RWPE2 (cell line): ENCODE measurements at regions not wholly inside any gene's neighbourhood (a gene's known extent, or its start where the extent isn't known, plus 50 kb on each side); places are given as distances from the start of the nearest gene placed in this dataset.

Experiments
- ATAC-seq: fragments of 200-7000 bp; cut with Tn5 transposase; 3 replicates; pipeline ENCODE4 v1.9.1; 2021; ENCODE audit warnings: low read depth
- DNase-seq: peaks from one replicate; pipeline ENCODE4 v3.0.0-alpha.2; 2020; ENCODE audit warnings: low spot score
- H3K27ac ChIP-seq: fragments of 450-650 bp; 2 replicates; pipeline ENCODE4 v1.5.1; 2017; ENCODE audit warnings: mild to moderate bottlenecking; ENCODE audit not compliant: poor library complexity, severe bottlenecking
- H3K27me3 ChIP-seq: fragments of 250-450 bp; sonication (Bioruptor Pico); 2 replicates; pipeline ENCODE4 v1.5.1; 2021; ENCODE audit warnings: mild to moderate bottlenecking, moderate library complexity; ENCODE audit not compliant: insufficient read depth, poor library complexity, severe bottlenecking
- H3K36me3 ChIP-seq: fragments of 250-450 bp; sonication (Bioruptor Pico); 2 replicates; pipeline ENCODE4 v1.5.1; 2020; ENCODE audit warnings: low read depth, mild to moderate bottlenecking, moderate library complexity
- H3K4me1 ChIP-seq: fragments of 250-450 bp; sonication (Bioruptor Pico); 2 replicates; pipeline ENCODE4 v1.5.1; 2021; ENCODE audit warnings: mild to moderate bottlenecking, moderate library complexity; ENCODE audit not compliant: insufficient read depth, poor library complexity, severe bottlenecking
- H3K4me3 ChIP-seq: fragments of 250-450 bp; sonication (Bioruptor Pico); 2 replicates; pipeline ENCODE4 v1.5.1; 2021; ENCODE audit warnings: mild to moderate bottlenecking, moderate library complexity; ENCODE audit not compliant: severe bottlenecking
- H3K9me3 ChIP-seq: fragments of 250-450 bp; sonication (Bioruptor Pico); 2 replicates; pipeline ENCODE4 v1.5.1; 2021; ENCODE audit warnings: mild to moderate bottlenecking, moderate library complexity; ENCODE audit not compliant: severe bottlenecking
- CTCF ChIP-seq: fragments of 450-650 bp; IDR thresholded peaks from one replicate; pipeline ENCODE4 v1.5.1; 2017; ENCODE audit warnings: mild to moderate bottlenecking, moderate library complexity; ENCODE audit not compliant: poor library complexity, severe bottlenecking

- H3K9me3 ChIP-seq = no peaks in the 10 kb centered on the region
- H3K27ac ChIP-seq = no peak overlapping the region
- H3K4me3 ChIP-seq = no peak overlapping the region
- no peaks in the 10 kb centered on the region for H3K4me1 ChIP-seq
- ATAC-seq (no peak), DNase-seq (no peak)
- no peak for TF ChIP-seq CTCF
- H3K27me3 ChIP-seq = no peaks in the 10 kb centered on the region
- no peaks in the 10 kb centered on the region for H3K36me3 ChIP-seq
Measured at GRCh38 chr12:114166362-114166761, 200.2 kb upstream of the RBM19 start.

GRCh38 chr12:114165921-114166320, 199.8 kb upstream of the RBM19 start:
- DNase-seq (no peak), ATAC-seq (no peak)
- no peak for TF ChIP-seq CTCF
- Histone ChIP-seq H3K9me3 (no peaks in the 10 kb centered on the region), H3K27ac (no peak overlapping the region), H3K4me1 (no peaks in the 10 kb centered on the region), H3K27me3 (no peaks in the 10 kb centered on the region), H3K36me3 (no peaks in the 10 kb centered on the region), H3K4me3 (no peak overlapping the region)

- H3K27me3 ChIP-seq = no peaks in the 10 kb centered on the region
- no peaks in the 10 kb centered on the region for H3K36me3 ChIP-seq
- TF ChIP-seq CTCF = no peak
- ATAC-seq (no peak), DNase-seq (no peak)
- H3K9me3 ChIP-seq = no peaks in the 10 kb centered on the region
- no peak overlapping the region for H3K4me3 ChIP-seq
- H3K4me1 ChIP-seq = no peaks in the 10 kb centered on the region
- no peak overlapping the region for H3K27ac ChIP-seq
Measured at GRCh38 chr12:114164351-114164750, 198.2 kb upstream of the RBM19 start.

DNA sequence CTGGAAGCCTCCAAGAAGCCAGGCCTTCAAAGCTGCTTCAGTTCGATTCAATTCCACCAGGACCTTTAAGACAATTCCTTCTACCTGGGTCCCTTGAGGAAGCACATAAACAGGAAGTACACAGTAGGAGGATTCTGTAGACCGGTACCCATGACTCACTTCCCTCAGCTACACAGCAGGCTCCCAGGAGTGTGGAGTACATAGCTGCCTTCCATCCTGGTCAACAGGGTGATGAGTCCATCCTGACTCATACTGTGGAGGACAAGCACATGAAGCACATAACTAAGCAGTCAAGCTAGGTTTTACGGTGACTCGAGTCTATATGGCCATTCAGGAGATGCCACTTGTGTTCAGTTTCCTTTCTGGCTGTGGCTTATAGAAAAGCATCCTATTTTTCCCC, 197.6 kb upstream of the RBM19 start:
- DNase-seq = no peak
- Histone ChIP-seq H3K4me3 (no peak overlapping the region), H3K27ac (no peak overlapping the region), H3K4me1 (no peaks in the 10 kb centered on the region), H3K36me3 (no peaks in the 10 kb centered on the region), H3K27me3 (no peaks in the 10 kb centered on the region), H3K9me3 (no peaks in the 10 kb centered on the region)
- no peak for TF ChIP-seq CTCF
- peak; percentile 93 for ATAC-seq

DNA sequence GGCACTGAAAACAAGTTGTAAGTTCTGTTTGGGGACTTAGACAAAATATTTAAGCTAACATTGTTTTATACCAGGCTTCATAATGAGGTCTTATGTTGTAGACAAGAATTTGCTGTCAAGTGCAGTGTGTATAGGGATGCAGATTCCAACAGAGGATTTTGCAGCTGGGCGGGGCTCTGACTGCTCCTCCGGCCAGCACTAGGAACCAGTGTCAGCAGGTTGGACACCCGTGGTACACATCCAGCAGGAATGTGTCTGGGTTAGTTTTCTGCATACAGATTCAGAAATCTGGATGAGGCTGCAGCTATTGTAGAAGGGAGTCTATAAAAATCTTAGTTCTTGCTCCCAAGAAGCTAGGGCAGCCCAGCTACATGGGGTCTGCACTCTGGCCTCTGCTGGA, 194.3 kb upstream of the RBM19 start:
- H3K36me3 ChIP-seq = no peaks in the 10 kb centered on the region
- no peaks in the 10 kb centered on the region for H3K4me1 ChIP-seq
- ATAC-seq = no peak
- no peaks in the 10 kb centered on the region for H3K9me3 ChIP-seq
- no peak overlapping the region for H3K27ac ChIP-seq
- H3K27me3 ChIP-seq = no peaks in the 10 kb centered on the region
- no peak overlapping the region for H3K4me3 ChIP-seq
- no peak for DNase-seq
- no peak for TF ChIP-seq CTCF
